ENCODE measurements at regions not wholly inside any gene's neighbourhood (a gene's known extent, or its start where the extent isn't known, plus 50 kb on each side); places are given as distances from the start of the nearest gene placed in this dataset.
"Not testable (repeated sequence)": the region's sequence is repeated elsewhere in the genome, so short reads cannot be mapped to it uniquely, and the experiment has no call there.

- not testable (repeated sequence) for DNase-seq (ENCODE audit: low read depth)
Measured at GRCh38 chr4:142897518-142897917, 51.4 kb upstream of the INPP4B start.

GRCh38 chr4:142900622-142901021, 54.5 kb upstream of the INPP4B start:
- peak; percentile 20 for DNase-seq (ENCODE audit: low read depth)

- DNase-seq (ENCODE audit: low read depth): peak; percentile 58
Measured at GRCh38 chr4:142901166-142901662, 55.1 kb upstream of the INPP4B start.

- DNase-seq (ENCODE audit: low read depth): not testable (repeated sequence)
Measured at GRCh38 chr4:142903617-142904016, 57.5 kb upstream of the INPP4B start.

GRCh38 chr4:142909908-142910307, 63.8 kb upstream of the INPP4B start:
- peak; percentile 48 for DNase-seq (ENCODE audit: low read depth)

- DNase-seq (ENCODE audit: low read depth): no peak
Measured at GRCh38 chr4:142913034-142913433, 66.9 kb upstream of the INPP4B start.

GRCh38 chr4:142913461-142914030, 67.4 kb upstream of the INPP4B start:
- DNase-seq (ENCODE audit: low read depth): no peak

- DNase-seq (ENCODE audit: low read depth): peak; percentile 18
Measured at GRCh38 chr4:142917678-142918077, 71.6 kb upstream of the INPP4B start.

GRCh38 chr4:142922720-142923119, 76.6 kb upstream of the INPP4B start:
- no peak for DNase-seq (ENCODE audit: low read depth)

GRCh38 chr4:142923619-142924018, 77.5 kb upstream of the INPP4B start:
- no peak for DNase-seq (ENCODE audit: low read depth)

- no peak for DNase-seq (ENCODE audit: low read depth)
Measured at GRCh38 chr4:142925161-142925560, 79.1 kb upstream of the INPP4B start.

- no peak for DNase-seq (ENCODE audit: low read depth)
Measured at GRCh38 chr4:142927721-142928120, 81.6 kb upstream of the INPP4B start.

GRCh38 chr4:142929526-142929925, 83.4 kb upstream of the INPP4B start:
- no peak for DNase-seq (ENCODE audit: low read depth)

GRCh38 chr4:142933207-142933606, 87.1 kb upstream of the INPP4B start:
- no peak for DNase-seq (ENCODE audit: low read depth)

- peak; percentile 56 for DNase-seq (ENCODE audit: low read depth)
Measured at GRCh38 chr4:142940425-142941330, 94.6 kb upstream of the INPP4B start.

- no peak for DNase-seq (ENCODE audit: low read depth)
Measured at GRCh38 chr4:142944565-142944964, 98.5 kb upstream of the INPP4B start.

GRCh38 chr4:142952821-142953580, 106.9 kb upstream of the INPP4B start:
- DNase-seq (ENCODE audit: low read depth): peak; percentile 60

GRCh38 chr4:142954415-142954814, 108.3 kb upstream of the INPP4B start:
- DNase-seq (ENCODE audit: low read depth): no peak

GRCh38 chr4:142955501-142955900, 109.4 kb upstream of the INPP4B start:
- DNase-seq (ENCODE audit: low read depth): no peak

GRCh38 chr4:142959173-142959572, 113.1 kb upstream of the INPP4B start:
- DNase-seq (ENCODE audit: low read depth): peak; percentile 80

- peak; percentile 40 for DNase-seq (ENCODE audit: low read depth)
Measured at GRCh38 chr4:142960126-142960525, 114.0 kb upstream of the INPP4B start.

Data from myocyte (in vitro differentiated cells).